ENCODE measurements at regions not wholly inside any gene's neighbourhood (a gene's known extent, or its start where the extent isn't known, plus 50 kb on each side); places are given as distances from the start of the nearest gene placed in this dataset.
"Not testable (repeated sequence)": the region's sequence is repeated elsewhere in the genome, so short reads cannot be mapped to it uniquely, and the experiment has no call there.

DNA sequence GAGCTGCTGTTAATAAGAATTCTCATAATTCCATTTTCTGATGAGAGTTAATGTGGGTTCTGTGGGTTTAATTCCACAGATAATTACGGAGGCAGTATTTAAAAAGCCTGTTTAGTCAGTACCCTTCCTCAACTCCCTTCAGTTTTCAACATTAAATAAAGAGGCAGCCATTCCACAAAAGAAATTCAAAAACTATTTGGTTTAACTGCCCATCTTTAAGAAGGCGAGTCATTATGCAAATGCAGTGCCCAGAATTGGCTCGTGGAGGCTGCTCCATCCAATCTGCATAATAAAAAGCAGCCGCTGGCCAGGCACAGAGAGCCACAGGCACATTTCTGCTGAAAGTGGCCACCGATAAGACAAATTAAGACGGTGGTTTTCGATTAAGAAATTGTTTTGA, 194.4 kb upstream of the TOX3 start:
- Histone ChIP-seq H3K9me3 (peaks cover 0 to 4% (median 0%) of the 10 kb centered on the region in 4 donors), H3K4me1 (no peaks in the 10 kb centered on the region), H3K4me3 (no peak overlapping the region), H3K27ac (no peak overlapping the region), H3K27me3 (no peaks in the 10 kb centered on the region), H3K36me3 (no peaks in the 10 kb centered on the region)
- 29 to 30% methylated on average over 7 of the region's 7 CpGs for WGBS, 2 donors
- TF ChIP-seq, protein P1, sequence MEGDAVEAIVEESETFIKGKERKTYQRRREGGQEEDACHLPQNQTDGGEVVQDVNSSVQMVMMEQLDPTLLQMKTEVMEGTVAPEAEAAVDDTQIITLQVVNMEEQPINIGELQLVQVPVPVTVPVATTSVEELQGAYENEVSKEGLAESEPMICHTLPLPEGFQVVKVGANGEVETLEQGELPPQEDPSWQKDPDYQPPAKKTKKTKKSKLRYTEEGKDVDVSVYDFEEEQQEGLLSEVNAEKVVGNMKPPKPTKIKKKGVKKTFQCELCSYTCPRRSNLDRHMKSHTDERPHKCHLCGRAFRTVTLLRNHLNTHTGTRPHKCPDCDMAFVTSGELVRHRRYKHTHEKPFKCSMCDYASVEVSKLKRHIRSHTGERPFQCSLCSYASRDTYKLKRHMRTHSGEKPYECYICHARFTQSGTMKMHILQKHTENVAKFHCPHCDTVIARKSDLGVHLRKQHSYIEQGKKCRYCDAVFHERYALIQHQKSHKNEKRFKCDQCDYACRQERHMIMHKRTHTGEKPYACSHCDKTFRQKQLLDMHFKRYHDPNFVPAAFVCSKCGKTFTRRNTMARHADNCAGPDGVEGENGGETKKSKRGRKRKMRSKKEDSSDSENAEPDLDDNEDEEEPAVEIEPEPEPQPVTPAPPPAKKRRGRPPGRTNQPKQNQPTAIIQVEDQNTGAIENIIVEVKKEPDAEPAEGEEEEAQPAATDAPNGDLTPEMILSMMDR (IDR thresholded peaks at IDR 0.05): no peak
- TF ChIP-seq EP300 (IDR thresholded peaks at IDR 0.05): no peak
- no peak for TF ChIP-seq POLR2A (IDR thresholded peaks at IDR 0.05)
- no peak for DNase-seq (ENCODE audit: low spot score in 2 of 2)

DNA sequence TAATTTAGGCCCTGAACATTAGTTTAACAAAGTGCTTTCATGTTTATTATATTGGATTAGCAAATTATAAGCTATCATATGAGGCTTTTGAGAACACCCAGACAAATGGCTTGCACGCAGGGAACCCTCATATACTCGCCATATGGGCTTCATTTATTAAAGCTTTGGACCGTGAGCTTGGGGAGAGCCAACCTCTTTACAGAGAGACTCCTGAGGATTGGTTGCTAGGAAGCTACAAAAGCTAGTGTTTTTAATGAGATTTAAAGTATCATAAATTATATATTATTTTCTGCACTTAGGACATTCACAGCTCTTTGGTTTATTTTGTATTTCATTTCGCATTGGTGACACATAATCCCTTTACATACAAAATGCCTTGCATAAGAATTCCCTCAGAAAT, 193.8 kb upstream of the TOX3 start:
- no peaks in the 10 kb centered on the region for H3K36me3 ChIP-seq
- H3K27ac ChIP-seq: no peak overlapping the region
- H3K4me3 ChIP-seq: no peak overlapping the region
- no peaks in the 10 kb centered on the region for H3K27me3 ChIP-seq
- TF ChIP-seq, protein P1 (IDR thresholded peaks at IDR 0.05): no peak
- no peak for TF ChIP-seq EP300 (IDR thresholded peaks at IDR 0.05)
- no peak for TF ChIP-seq POLR2A (IDR thresholded peaks at IDR 0.05)
- 64 to 68% methylated on average over 4 of the region's 4 CpGs for WGBS, 2 donors
- DNase-seq (ENCODE audit: low spot score in 2 of 2): no peak
- peaks cover 0 to 4% (median 0%) of the 10 kb centered on the region in 4 donors for H3K9me3 ChIP-seq
- no peaks in the 10 kb centered on the region for H3K4me1 ChIP-seq

DNA sequence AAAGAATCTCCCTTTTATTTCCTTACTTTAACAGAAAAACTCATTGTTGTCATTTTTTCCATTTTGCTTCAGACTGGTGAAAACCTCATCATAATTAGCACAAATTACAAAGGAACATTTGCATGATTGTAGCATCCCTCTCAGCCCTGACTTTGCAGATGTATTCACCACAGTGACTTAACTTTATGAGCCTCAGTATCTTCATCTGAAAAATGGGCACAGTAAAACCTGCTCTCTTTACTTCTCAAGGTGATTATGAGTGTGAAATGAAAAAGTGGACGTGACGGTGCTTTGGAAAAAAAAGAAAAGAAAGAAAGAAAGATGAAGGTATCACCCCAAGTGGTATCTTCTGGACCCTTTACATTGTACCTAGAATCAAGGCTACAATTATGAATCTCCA, 193.4 kb upstream of the TOX3 start:
- no peak overlapping the region for H3K27ac ChIP-seq
- WGBS, 2 donors: 65 to 77% methylated on average over 2 of the region's 2 CpGs
- peaks cover 0 to 4% (median 0%) of the 10 kb centered on the region in 4 donors for H3K9me3 ChIP-seq
- no peak for DNase-seq (ENCODE audit: low spot score in 2 of 2)
- TF ChIP-seq POLR2A (IDR thresholded peaks at IDR 0.05) (no peak), EP300 (IDR thresholded peaks at IDR 0.05) (no peak)
- TF ChIP-seq, protein P1 (IDR thresholded peaks at IDR 0.05): no peak
- H3K4me1 ChIP-seq: no peaks in the 10 kb centered on the region
- no peak overlapping the region for H3K4me3 ChIP-seq
- H3K36me3 ChIP-seq: no peaks in the 10 kb centered on the region
- H3K27me3 ChIP-seq: no peaks in the 10 kb centered on the region

DNA sequence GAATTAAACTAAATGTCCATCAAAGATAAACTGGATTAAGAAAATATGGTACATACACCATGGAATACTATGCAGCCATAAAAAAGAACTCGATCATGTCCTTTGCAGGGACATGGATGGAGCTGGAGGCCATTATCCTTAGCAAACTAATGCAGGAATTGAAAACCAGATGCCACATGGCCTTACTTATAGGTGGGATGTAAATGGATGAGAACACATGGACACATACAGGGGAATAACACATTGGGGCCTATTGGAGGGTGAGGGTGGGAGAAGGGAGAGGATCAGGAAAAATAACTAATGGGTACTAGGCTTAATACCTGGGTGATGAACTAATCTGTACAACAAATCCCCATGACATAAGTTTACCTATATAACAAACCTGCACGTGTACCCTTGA, 192.0 kb upstream of the TOX3 start:
- H3K27ac ChIP-seq; H3K4me1 ChIP-seq; H3K36me3 ChIP-seq; H3K9me3 ChIP-seq; DNase-seq (ENCODE audit: low spot score in 2 of 2); H3K4me3 ChIP-seq; H3K27me3 ChIP-seq: not testable (repeated sequence)
- 93 to 98% methylated on average over 2 of the region's 2 CpGs for WGBS, 2 donors

DNA sequence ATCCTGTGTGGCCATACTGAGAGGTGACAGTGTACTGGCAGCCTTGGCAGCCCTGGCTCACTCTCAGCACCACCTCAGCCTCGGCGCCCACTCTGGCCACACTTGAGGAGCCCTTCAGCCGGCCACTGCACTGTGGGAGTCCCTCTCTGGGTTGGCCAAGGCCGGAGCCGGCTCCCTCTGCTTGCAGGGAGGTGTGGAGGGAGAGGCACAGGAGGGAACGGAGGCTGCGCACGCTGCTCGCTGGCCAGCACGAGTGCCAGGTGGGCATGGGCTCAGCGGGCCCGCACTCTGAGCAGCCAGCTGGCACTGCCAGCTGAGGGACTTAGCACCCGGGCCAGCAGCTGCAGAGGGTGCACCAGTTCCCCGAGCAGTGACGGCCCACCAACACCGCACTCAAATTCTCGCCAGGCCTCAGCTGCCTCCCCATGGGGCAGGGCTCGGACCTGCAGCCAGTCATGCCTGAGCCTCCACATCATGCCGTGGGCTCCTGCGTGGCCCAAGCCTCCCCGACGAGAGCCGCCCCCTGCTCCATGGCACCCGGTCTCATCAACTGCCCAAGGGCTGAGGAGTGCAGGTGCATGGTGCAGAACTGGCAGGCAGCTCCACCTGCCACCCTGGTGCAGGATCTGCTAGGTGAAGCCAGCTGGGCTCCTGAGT, 184.4 kb upstream of the TOX3 start:
- no peaks in the 10 kb centered on the region for H3K9me3 ChIP-seq
- no peaks in the 10 kb centered on the region for H3K36me3 ChIP-seq
- no peak overlapping the region for H3K27ac ChIP-seq
- no peak for DNase-seq (ENCODE audit: low spot score in 2 of 2)
- no peak overlapping the region for H3K4me3 ChIP-seq
- H3K4me1 ChIP-seq: no peaks in the 10 kb centered on the region
- 89 to 94% methylated on average over 10 to 20 of the region's 24 CpGs for WGBS, 2 donors
- no peaks in the 10 kb centered on the region for H3K27me3 ChIP-seq
- no peak for TF ChIP-seq EP300 (IDR thresholded peaks at IDR 0.05)
- no peak for TF ChIP-seq POLR2A (IDR thresholded peaks at IDR 0.05)
- TF ChIP-seq, protein P1 (IDR thresholded peaks at IDR 0.05): no peak

DNA sequence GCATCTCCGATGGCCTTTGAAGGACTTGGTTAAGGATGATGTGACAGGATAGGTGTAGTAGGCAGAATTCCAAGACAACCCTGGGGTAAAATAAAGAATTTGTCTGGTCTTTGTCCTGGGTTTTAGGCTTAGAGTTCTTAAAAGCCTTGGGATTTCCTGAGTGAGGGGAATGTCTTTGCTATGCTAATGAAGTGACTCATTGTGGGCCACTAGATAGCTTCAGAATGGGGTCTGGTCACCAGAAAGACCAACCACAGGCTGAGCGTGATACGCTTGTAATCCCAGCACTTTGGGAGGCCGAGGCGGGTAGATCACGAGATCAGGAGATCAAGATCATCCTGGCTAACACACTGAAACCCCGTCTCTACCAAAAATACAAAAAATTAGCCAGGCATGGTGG, 182.8 kb upstream of the TOX3 start:
- TF ChIP-seq POLR2A (IDR thresholded peaks at IDR 0.05) (no peak), EP300 (IDR thresholded peaks at IDR 0.05) (no peak)
- TF ChIP-seq, protein P1 (IDR thresholded peaks at IDR 0.05): no peak
- no peaks in the 10 kb centered on the region for H3K9me3 ChIP-seq
- WGBS, 2 donors: 92 to 93% methylated on average over 7 of the region's 7 CpGs
- no peaks in the 10 kb centered on the region for H3K36me3 ChIP-seq
- H3K27me3 ChIP-seq: no peaks in the 10 kb centered on the region
- no peak overlapping the region for H3K27ac ChIP-seq
- H3K4me1 ChIP-seq: no peaks in the 10 kb centered on the region
- no peak for DNase-seq (ENCODE audit: low spot score in 2 of 2)
- no peak overlapping the region for H3K4me3 ChIP-seq

All from tibial nerve (tissue), 4 donors.